ENCODE measurements at regions not wholly inside any gene's neighbourhood (a gene's known extent, or its start where the extent isn't known, plus 50 kb on each side); places are given as distances from the start of the nearest gene placed in this dataset.
"Not testable (repeated sequence)": the region's sequence is repeated elsewhere in the genome, so short reads cannot be mapped to it uniquely, and the experiment has no call there.

GRCh38 chrX:20711366-20711765 lies 444.7 kb upstream of the RPS6KA3 start:
- no peak for DNase-seq

- no peak for DNase-seq
Observed at GRCh38 chrX:20693078-20693477, 426.4 kb upstream of the RPS6KA3 start.

GRCh38 chrX:20686256-20686655 lies 419.5 kb upstream of the RPS6KA3 start:
- DNase-seq, result no peak

GRCh38 chrX:20685652-20686051 lies 418.9 kb upstream of the RPS6KA3 start:
- no peak for DNase-seq

- DNase-seq, result no peak
Observed at GRCh38 chrX:20681683-20682082, 415.0 kb upstream of the RPS6KA3 start.

GRCh38 chrX:20680998-20681397 lies 414.3 kb upstream of the RPS6KA3 start:
- DNase-seq, result no peak

GRCh38 chrX:20672476-20672875 lies 405.8 kb upstream of the RPS6KA3 start:
- no peak for DNase-seq

GRCh38 chrX:20671746-20672145 lies 405.0 kb upstream of the RPS6KA3 start:
- DNase-seq, result not testable (repeated sequence)

GRCh38 chrX:20670611-20671010 lies 403.9 kb upstream of the RPS6KA3 start:
- DNase-seq, result no peak

- no peak for DNase-seq
Observed at GRCh38 chrX:20668550-20668949, 401.8 kb upstream of the RPS6KA3 start.

GRCh38 chrX:20666331-20666730 lies 399.6 kb upstream of the RPS6KA3 start:
- no peak for DNase-seq

GRCh38 chrX:20665481-20665880 lies 398.8 kb upstream of the RPS6KA3 start:
- no peak for DNase-seq

- no peak for DNase-seq
Observed at GRCh38 chrX:20664774-20665173, 398.1 kb upstream of the RPS6KA3 start.

- DNase-seq, result no peak
Observed at GRCh38 chrX:20664131-20664530, 397.4 kb upstream of the RPS6KA3 start.

- DNase-seq, result no peak
Observed at GRCh38 chrX:20663336-20663735, 396.6 kb upstream of the RPS6KA3 start.

- no peak for DNase-seq
Observed at GRCh38 chrX:20656721-20657120, 390.0 kb upstream of the RPS6KA3 start.

GRCh38 chrX:20654596-20655106 lies 387.9 kb upstream of the RPS6KA3 start:
- DNase-seq, result no peak

GRCh38 chrX:20653070-20653469 lies 386.4 kb upstream of the RPS6KA3 start:
- no peak for DNase-seq

- DNase-seq, result no peak
Observed at GRCh38 chrX:20641954-20642353, 375.2 kb upstream of the RPS6KA3 start.

GRCh38 chrX:20639115-20639514 lies 372.4 kb upstream of the RPS6KA3 start:
- DNase-seq, result no peak

- DNase-seq, result no peak
Observed at GRCh38 chrX:20637351-20637750, 370.6 kb upstream of the RPS6KA3 start.

- DNase-seq, result no peak
Observed at GRCh38 chrX:20633451-20633850, 366.7 kb upstream of the RPS6KA3 start.

GRCh38 chrX:20623448-20623847 lies 356.7 kb upstream of the RPS6KA3 start:
- no peak for DNase-seq

GRCh38 chrX:20620306-20620705 lies 353.6 kb upstream of the RPS6KA3 start:
- DNase-seq, result no peak

GRCh38 chrX:20609916-20610415 lies 343.3 kb upstream of the RPS6KA3 start:
- no peak for DNase-seq

GRCh38 chrX:20606831-20607230 lies 340.1 kb upstream of the RPS6KA3 start:
- no peak for DNase-seq
